Sigmoid colon (tissue), 4 donors: ENCODE measurements at regions not wholly inside any gene's neighbourhood (a gene's known extent, or its start where the extent isn't known, plus 50 kb on each side); places are given as distances from the start of the nearest gene placed in this dataset.

ENCODE experiments used
- CTCF ChIP-seq, 4 experiments: fragments of 450-650 bp in 3 of 4; fragments of 200-600 bp in 1 of 4; IDR thresholded peaks; one replicate each; pipeline ENCODE4 v1.5.1; 2016 to 2019; ENCODE audit warnings: antibody characterized with exemption in 4 of 4, mild to moderate bottlenecking in 3 of 4, moderate library complexity in 2 of 4
- EP300 ChIP-seq, 4 donors: sonication (generic); formaldehyde crosslinking; IDR thresholded peaks; one replicate each; pipeline ENCODE4 v1.6.1; 2017; ENCODE audit warnings: antibody characterized with exemption in 4 of 4

DNA sequence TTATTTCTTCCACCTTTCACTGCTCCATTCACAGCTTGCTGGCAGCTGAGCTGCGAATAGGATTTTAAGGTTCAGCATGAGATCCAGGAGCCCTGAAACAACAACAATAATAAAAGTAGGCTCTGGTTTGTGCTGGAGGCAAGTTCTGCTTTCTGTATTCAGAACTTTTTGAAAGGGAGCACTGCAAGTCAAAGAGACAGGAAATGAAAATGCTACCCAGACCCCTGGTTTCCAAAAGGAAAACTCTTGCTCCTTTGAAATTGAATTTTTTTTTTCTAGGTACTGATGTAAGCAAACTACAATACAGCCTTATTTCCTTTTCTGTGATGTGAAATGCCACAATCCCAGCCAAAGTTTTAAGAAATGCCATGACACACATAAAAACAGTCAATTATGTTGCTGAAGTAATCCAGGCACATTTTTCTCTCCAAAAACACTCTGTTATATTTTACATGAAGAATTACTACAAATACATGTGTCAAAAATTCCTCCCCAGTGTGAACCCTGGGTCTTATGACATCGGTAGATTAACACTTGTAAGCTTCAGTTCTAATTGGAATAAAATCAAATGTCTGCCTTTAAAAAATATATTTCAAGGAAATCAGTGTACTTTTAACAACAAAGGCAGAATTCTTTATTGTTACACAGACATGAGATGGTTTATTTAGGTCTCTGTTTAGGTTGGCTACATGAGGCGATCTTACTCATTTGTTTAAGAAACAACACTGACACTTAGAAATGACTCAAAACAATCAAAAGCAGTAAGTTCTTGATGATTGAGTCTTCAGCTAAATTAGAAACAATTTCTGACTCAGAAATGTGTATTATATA, 656.7 kb downstream of the EPHA7 start:
- no peak for TF ChIP-seq CTCF (IDR thresholded peaks at IDR 0.05)
- no peak for TF ChIP-seq EP300 (IDR thresholded peaks at IDR 0.05)
